Glomerular visceral epithelial cell (primary cell): ENCODE measurements at regions not wholly inside any gene's neighbourhood (a gene's known extent, or its start where the extent isn't known, plus 50 kb on each side); places are given as distances from the start of the nearest gene placed in this dataset.
A peak's percentile ranks its signal among the peaks of the same experiment; 100 is the strongest.

Experiments
- DNase-seq: peaks from one replicate; pipeline ENCODE4 v3.0.0-alpha.2; 2016; ENCODE audit errors: extremely low spot score

GRCh38 chr13:39858794-39859193 lies 203.3 kb downstream of the COG6 start:
- no peak for DNase-seq

GRCh38 chr13:39859898-39860297 lies 204.4 kb downstream of the COG6 start:
- no peak for DNase-seq

- no peak for DNase-seq
These were observed 207.4 kb downstream of the COG6 start for GRCh38 chr13:39862900-39863299.

- DNase-seq = no peak
These were observed 208.8 kb downstream of the COG6 start for GRCh38 chr13:39864221-39864620.

- DNase-seq = no peak
These were observed 211.3 kb downstream of the COG6 start for GRCh38 chr13:39866722-39867121.

GRCh38 chr13:39867807-39868206 lies 212.3 kb downstream of the COG6 start:
- DNase-seq = no peak

GRCh38 chr13:39870197-39870747 lies 214.8 kb downstream of the COG6 start:
- DNase-seq = no peak

GRCh38 chr13:39874331-39875053 lies 219.0 kb downstream of the COG6 start:
- no peak for DNase-seq

- peak; percentile 23 for DNase-seq
These were observed 219.9 kb downstream of the COG6 start for GRCh38 chr13:39875111-39875987.

- peak; percentile 90 for DNase-seq
These were observed 220.8 kb downstream of the COG6 start for GRCh38 chr13:39876258-39876657.

- DNase-seq = no peak
These were observed 221.7 kb downstream of the COG6 start for GRCh38 chr13:39877134-39877533.

- DNase-seq = no peak
These were observed 224.0 kb downstream of the COG6 start for GRCh38 chr13:39879286-39880035.

- DNase-seq = no peak
These were observed 225.9 kb downstream of the COG6 start for GRCh38 chr13:39881383-39881782.

- no peak for DNase-seq
These were observed 226.4 kb downstream of the COG6 start for GRCh38 chr13:39881887-39882286.

GRCh38 chr13:39884166-39884565 lies 228.7 kb downstream of the COG6 start:
- no peak for DNase-seq

GRCh38 chr13:39886336-39886735 lies 230.9 kb downstream of the COG6 start:
- no peak for DNase-seq

GRCh38 chr13:39887387-39887786 lies 231.9 kb downstream of the COG6 start:
- no peak for DNase-seq

- peak; percentile 2 for DNase-seq
These were observed 233.7 kb downstream of the COG6 start for GRCh38 chr13:39888865-39889810.

GRCh38 chr13:39890537-39890936 lies 235.1 kb downstream of the COG6 start:
- no peak for DNase-seq

- no peak for DNase-seq
These were observed 237.5 kb downstream of the COG6 start for GRCh38 chr13:39892721-39893685.
